H1 (cell line): ENCODE measurements at regions not wholly inside any gene's neighbourhood (a gene's known extent, or its start where the extent isn't known, plus 50 kb on each side); places are given as distances from the start of the nearest gene placed in this dataset.

ENCODE experiments used
- HDAC2 ChIP-seq, 2 experiments: fragments of 300-600 bp in 1 of 2; sonication (generic) in 1 of 2; IDR thresholded peaks; 2 replicates each; pipeline ENCODE4 v1.6.1; 2011 to 2012; ENCODE audit warnings: low read depth in 2 of 2, low read length in 2 of 2, mild to moderate bottlenecking in 2 of 2, moderate library complexity in 2 of 2, borderline replicate concordance in 1 of 2, inconsistent platforms in 1 of 2

DNA sequence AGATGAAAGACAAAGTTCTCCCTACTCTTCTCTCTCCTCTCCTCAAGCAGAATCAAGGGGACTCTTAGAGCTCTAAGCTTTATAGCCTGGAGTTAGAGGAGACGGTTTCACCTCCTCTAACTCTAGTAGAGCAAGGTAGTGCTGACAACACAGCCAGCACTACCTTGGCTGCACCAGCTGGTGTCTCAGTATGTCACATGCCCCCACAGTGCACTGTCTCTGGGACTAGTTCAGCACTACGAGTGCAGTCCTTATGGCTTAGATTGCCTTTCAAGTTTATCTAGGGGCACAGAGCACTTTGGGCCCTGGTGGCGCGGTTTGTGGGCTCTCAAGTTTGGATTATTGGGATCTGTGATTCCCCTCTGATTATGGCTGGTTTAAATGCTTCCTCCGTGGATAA lies 614.1 kb upstream of the NECTIN3 start (continued):
- no peak for TF ChIP-seq HDAC2 (IDR thresholded peaks at IDR 0.05; ENCODE audit: borderline replicate concordance in 1 of 2, low read depth in 2 of 2, low read length in 2 of 2)
